ENCODE measurements at regions not wholly inside any gene's neighbourhood (a gene's known extent, or its start where the extent isn't known, plus 50 kb on each side); places are given as distances from the start of the nearest gene placed in this dataset.

GRCh38 chr15:29514926-29515325 is 245.3 kb upstream of the NSMCE3 start (continued):
- TF ChIP-seq CHD7 (IDR thresholded peaks at IDR 0.05; ENCODE audit: insufficient replicate concordance, low read length), result no peak
- no peak for TF ChIP-seq CTCF (IDR thresholded peaks at IDR 0.05; ENCODE audit: control extremely low read depth in 1 of 3, insufficient read depth in 1 of 3, low read depth in 1 of 3, low read length in 3 of 3)
- TF ChIP-seq CHD2 (IDR thresholded peaks at IDR 0.05; ENCODE audit: low read length), result no peak
- TF ChIP-seq ATF2 (IDR thresholded peaks at IDR 0.05; ENCODE audit: low read length), result no peak
- no peak for TF ChIP-seq BCL11A (IDR thresholded peaks at IDR 0.05; ENCODE audit: low read depth in 2 of 2, low read length in 2 of 2)
- TF ChIP-seq SP4 (IDR thresholded peaks at IDR 0.05; ENCODE audit: low read length), result no peak
- TF ChIP-seq ZNF274 (IDR thresholded peaks at IDR 0.05; ENCODE audit: borderline replicate concordance, extremely low read depth, low read length), result no peak
- TF ChIP-seq EP300 (IDR thresholded peaks at IDR 0.05; ENCODE audit: borderline replicate concordance in 1 of 2, low read depth in 2 of 2, low read length in 2 of 2), result no peak

Measured in H1 (cell line).